Panc1 (cell line): ENCODE measurements at regions not wholly inside any gene's neighbourhood (a gene's known extent, or its start where the extent isn't known, plus 50 kb on each side); places are given as distances from the start of the nearest gene placed in this dataset.

Experiments used
- POLR2AphosphoS5 ChIP-seq: IDR thresholded peaks from 2 replicates; pipeline ENCODE4 v1.6.1; 2012; ENCODE audit warnings: mild to moderate bottlenecking, low read depth, low read length, moderate library complexity
- SIN3A ChIP-seq: IDR thresholded peaks from 2 replicates; pipeline ENCODE4 v1.6.1; 2012; ENCODE audit warnings: low read depth, mild to moderate bottlenecking, low read length, moderate library complexity, borderline replicate concordance; ENCODE audit not compliant: insufficient read depth
- TCF7L2 ChIP-seq: IDR thresholded peaks from 2 replicates; pipeline ENCODE4 v1.6.1; 2011; ENCODE audit warnings: mild to moderate bottlenecking, low read depth, low read length, inconsistent platforms
- TF ChIP-seq, protein P1 (sequence below): fragments of 450-650 bp; IDR thresholded peaks from 2 replicates; pipeline ENCODE4 v1.5.1; 2017; ENCODE audit warnings: mild to moderate bottlenecking

DNA sequence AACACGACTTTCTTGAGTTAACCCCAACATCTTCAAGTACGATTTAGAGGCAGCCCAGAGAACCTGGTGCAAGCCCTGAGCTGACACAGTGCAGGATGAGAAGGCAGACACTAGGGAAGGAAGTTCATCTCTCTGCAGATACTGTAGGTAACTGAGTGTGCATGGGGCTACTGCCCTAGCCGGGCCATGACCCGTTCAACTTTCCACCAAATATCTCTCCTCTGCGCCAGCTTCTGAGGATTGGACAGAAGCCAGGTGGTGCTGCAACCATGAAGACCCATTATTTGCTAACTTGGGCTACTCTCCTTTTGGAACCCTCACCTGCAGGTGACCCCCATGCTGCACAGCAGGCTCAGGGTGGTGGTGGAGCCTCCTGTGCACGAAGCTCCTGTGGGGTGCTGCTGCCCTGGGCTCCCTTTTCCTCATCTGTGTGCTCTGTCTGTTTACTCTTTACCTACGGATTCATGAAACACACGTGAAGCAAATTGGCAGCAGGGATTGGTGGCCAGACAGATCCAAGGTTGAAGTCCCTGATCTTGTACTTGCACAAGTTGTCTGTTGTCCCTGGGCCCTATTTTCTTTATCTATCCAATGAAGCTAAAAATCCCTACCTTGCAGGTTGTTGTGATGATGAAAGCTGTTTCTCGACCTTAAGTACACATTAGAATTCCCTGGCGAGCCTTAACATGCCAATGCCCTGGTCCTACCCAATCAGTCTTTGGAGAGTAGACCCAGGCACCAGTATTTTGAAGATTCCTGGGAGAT is 227.8 kb downstream of the LACC1 start:
- TF ChIP-seq, protein P1, sequence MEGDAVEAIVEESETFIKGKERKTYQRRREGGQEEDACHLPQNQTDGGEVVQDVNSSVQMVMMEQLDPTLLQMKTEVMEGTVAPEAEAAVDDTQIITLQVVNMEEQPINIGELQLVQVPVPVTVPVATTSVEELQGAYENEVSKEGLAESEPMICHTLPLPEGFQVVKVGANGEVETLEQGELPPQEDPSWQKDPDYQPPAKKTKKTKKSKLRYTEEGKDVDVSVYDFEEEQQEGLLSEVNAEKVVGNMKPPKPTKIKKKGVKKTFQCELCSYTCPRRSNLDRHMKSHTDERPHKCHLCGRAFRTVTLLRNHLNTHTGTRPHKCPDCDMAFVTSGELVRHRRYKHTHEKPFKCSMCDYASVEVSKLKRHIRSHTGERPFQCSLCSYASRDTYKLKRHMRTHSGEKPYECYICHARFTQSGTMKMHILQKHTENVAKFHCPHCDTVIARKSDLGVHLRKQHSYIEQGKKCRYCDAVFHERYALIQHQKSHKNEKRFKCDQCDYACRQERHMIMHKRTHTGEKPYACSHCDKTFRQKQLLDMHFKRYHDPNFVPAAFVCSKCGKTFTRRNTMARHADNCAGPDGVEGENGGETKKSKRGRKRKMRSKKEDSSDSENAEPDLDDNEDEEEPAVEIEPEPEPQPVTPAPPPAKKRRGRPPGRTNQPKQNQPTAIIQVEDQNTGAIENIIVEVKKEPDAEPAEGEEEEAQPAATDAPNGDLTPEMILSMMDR = no peak
- TF ChIP-seq SIN3A (no peak), TCF7L2 (no peak), POLR2AphosphoS5 (no peak)
